Neural crest cell (in vitro differentiated cells): ENCODE measurements at regions not wholly inside any gene's neighbourhood (a gene's known extent, or its start where the extent isn't known, plus 50 kb on each side); places are given as distances from the start of the nearest gene placed in this dataset.

Experiments
- DNase-seq: peaks from one replicate; pipeline ENCODE4 v3.0.0; 2021; ENCODE audit warnings: low read depth, mixed read lengths, low spot score
- H3K27ac Mint-ChIP-seq: one replicate; pipeline ENCODE4 v1.8.0; 2021; ENCODE audit warnings: mild to moderate bottlenecking, mixed read lengths; ENCODE audit not compliant: unreplicated experiment
- H3K27me3 Mint-ChIP-seq: 2 replicates; pipeline ENCODE4 v1.8.0; 2021; ENCODE audit warnings: low read depth, mild to moderate bottlenecking, mixed read lengths
- H3K36me3 Mint-ChIP-seq: 2 replicates; pipeline ENCODE4 v1.8.0; 2021; ENCODE audit warnings: low read depth, mild to moderate bottlenecking, mixed read lengths
- H3K4me1 Mint-ChIP-seq: 2 replicates; pipeline ENCODE4 v1.8.0; 2021; ENCODE audit warnings: mixed read lengths
- H3K4me3 Mint-ChIP-seq: one replicate; pipeline ENCODE4 v1.8.0; 2021; ENCODE audit warnings: mild to moderate bottlenecking, mixed read lengths
- H3K9me3 Mint-ChIP-seq: 2 replicates; pipeline ENCODE4 v1.8.0; 2021; ENCODE audit warnings: mixed read lengths
- TF ChIP-seq, protein P1 (sequence below): fragments of 200-600 bp; sonication (generic); conservative IDR thresholded peaks from 2 replicates; pipeline ENCODE4 v1.5.0; 2021; ENCODE audit warnings: antibody characterized with exemption, mild to moderate bottlenecking

DNA sequence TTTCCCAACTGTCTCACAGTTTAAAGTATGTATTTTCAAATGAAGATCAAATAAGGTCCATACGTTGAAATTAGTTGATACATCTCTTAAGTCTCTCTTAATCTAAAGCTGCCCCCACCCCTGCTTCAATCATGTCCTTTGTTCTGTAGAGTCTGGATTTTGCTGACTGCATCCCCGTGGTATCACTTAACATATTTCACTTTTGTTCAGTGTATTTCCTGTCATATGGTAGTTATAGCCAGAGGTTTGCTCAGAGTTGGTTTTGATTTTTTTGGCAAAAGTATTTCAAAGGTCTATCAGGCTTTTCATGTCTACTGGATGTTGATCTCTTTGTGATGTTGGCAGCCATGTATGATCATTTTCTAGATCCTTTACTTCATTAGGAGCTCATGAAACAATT lies 54.4 kb upstream of the ARID5B start:
- H3K4me3 Mint-ChIP-seq = no peak overlapping the region
- H3K4me1 Mint-ChIP-seq = peaks cover 9% of the 10 kb centered on the region

DNA sequence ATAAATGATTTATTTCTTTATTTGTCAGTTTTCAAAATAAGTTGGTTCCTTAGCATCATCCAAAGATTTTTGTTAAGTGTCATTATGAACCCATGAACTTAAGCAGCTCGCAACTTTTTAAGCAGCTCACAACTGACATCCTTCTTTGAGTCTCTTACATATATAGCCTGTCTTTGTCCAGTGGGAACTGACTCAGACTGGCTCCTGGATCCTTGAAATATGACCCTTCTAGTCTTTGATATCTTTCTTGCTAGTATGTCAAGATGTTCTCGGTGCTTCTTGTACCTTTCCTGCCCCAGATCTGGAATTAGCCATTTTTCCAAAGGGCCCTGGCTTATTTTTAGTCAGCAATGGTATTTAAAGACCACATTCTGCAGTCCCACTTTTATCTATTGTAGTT lies 53.9 kb upstream of the ARID5B start:
- no peaks in the 10 kb centered on the region for H3K27me3 Mint-ChIP-seq
- TF ChIP-seq, protein P1, sequence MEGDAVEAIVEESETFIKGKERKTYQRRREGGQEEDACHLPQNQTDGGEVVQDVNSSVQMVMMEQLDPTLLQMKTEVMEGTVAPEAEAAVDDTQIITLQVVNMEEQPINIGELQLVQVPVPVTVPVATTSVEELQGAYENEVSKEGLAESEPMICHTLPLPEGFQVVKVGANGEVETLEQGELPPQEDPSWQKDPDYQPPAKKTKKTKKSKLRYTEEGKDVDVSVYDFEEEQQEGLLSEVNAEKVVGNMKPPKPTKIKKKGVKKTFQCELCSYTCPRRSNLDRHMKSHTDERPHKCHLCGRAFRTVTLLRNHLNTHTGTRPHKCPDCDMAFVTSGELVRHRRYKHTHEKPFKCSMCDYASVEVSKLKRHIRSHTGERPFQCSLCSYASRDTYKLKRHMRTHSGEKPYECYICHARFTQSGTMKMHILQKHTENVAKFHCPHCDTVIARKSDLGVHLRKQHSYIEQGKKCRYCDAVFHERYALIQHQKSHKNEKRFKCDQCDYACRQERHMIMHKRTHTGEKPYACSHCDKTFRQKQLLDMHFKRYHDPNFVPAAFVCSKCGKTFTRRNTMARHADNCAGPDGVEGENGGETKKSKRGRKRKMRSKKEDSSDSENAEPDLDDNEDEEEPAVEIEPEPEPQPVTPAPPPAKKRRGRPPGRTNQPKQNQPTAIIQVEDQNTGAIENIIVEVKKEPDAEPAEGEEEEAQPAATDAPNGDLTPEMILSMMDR = no peak

More for the DNA sequence above, 54.4 kb upstream of the ARID5B start:
- no peaks in the 10 kb centered on the region for H3K27me3 Mint-ChIP-seq
- no peaks in the 10 kb centered on the region for H3K36me3 Mint-ChIP-seq
- peak overlapping the region; percentile 48 for H3K27ac Mint-ChIP-seq
- no peak for DNase-seq
- H3K9me3 Mint-ChIP-seq = peaks cover 3% of the 10 kb centered on the region
- TF ChIP-seq, protein P1 = no peak

DNA sequence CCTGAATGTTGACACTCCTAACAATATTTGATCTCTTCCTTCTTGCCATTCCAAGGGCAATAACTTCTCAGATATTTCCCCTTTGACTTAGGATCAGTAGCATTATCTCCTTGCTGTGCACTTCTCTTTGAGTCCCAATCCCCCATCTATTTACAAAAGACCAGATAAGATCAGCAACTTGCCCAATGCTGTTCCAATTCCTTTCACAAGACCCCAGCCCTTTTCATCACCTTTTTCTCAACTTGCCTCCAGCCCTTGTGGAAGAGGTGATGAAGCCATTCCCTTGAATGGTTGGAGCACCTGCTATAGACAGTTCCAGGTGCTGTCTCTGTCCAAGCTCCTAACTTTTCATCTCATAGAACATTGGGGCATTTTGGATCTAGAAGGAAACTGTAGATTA lies 51.1 kb upstream of the ARID5B start:
- no peak for DNase-seq
- TF ChIP-seq, protein P1 = no peak
- no peaks in the 10 kb centered on the region for H3K36me3 Mint-ChIP-seq
- peaks cover 9% of the 10 kb centered on the region for H3K4me1 Mint-ChIP-seq
- peaks cover 3% of the 10 kb centered on the region for H3K9me3 Mint-ChIP-seq
- H3K27ac Mint-ChIP-seq = no peak overlapping the region
- H3K27me3 Mint-ChIP-seq = no peaks in the 10 kb centered on the region
- no peak overlapping the region for H3K4me3 Mint-ChIP-seq

More for the DNA sequence above, 53.9 kb upstream of the ARID5B start:
- H3K9me3 Mint-ChIP-seq = peaks cover 3% of the 10 kb centered on the region
- DNase-seq = no peak
- peaks cover 9% of the 10 kb centered on the region for H3K4me1 Mint-ChIP-seq
- no peaks in the 10 kb centered on the region for H3K36me3 Mint-ChIP-seq
- H3K27ac Mint-ChIP-seq = no peak overlapping the region
- H3K4me3 Mint-ChIP-seq = no peak overlapping the region
